DOHH2 (cell line): ENCODE measurements at regions not wholly inside any gene's neighbourhood (a gene's known extent, or its start where the extent isn't known, plus 50 kb on each side); places are given as distances from the start of the nearest gene placed in this dataset.

Source experiments
- H3F3A ChIP-seq: fragments of 200-600 bp; sonication (generic), shearing (Covaris generic); 2 replicates; pipeline ENCODE4 v1.6.0; 2016; ENCODE audit warnings: antibody characterized with exemption, mild to moderate bottlenecking; ENCODE audit not compliant: control insufficient read depth, insufficient read depth
- H3K27ac ChIP-seq: fragments of 200-600 bp; sonication (generic); 2 replicates; pipeline ENCODE4 v1.5.1; 2014; ENCODE audit warnings: low read depth, mild to moderate bottlenecking, low read length, moderate library complexity
- H3K27me3 ChIP-seq: fragments of 200-600 bp; sonication (generic); 2 replicates; pipeline ENCODE4 v1.6.1; 2014; ENCODE audit warnings: mild to moderate bottlenecking, low read length, mixed read lengths; ENCODE audit not compliant: control insufficient read depth
- H3K36me3 ChIP-seq: fragments of 200-600 bp; sonication (generic); 2 replicates; pipeline ENCODE4 v1.6.1; 2014; ENCODE audit warnings: mild to moderate bottlenecking, low read length, moderate library complexity, mixed read lengths; ENCODE audit not compliant: control insufficient read depth
- H3K4me1 ChIP-seq: fragments of 200-600 bp; sonication (generic); 2 replicates; pipeline ENCODE4 v1.6.1; 2014; ENCODE audit warnings: mild to moderate bottlenecking, low read length, mixed read lengths; ENCODE audit not compliant: control insufficient read depth
- H3K4me2 ChIP-seq: fragments of 200-600 bp; sonication (generic); 2 replicates; pipeline ENCODE4 v1.6.0; 2014; ENCODE audit warnings: mild to moderate bottlenecking, low read length, moderate library complexity
- H3K4me3 ChIP-seq: fragments of 200-600 bp; sonication (generic); 2 replicates; pipeline ENCODE4 v1.5.1; 2014; ENCODE audit warnings: mild to moderate bottlenecking, low read length, mixed read lengths
- H3K79me2 ChIP-seq: fragments of 200-600 bp; sonication (generic); 2 replicates; pipeline ENCODE4 v1.6.1; 2014; ENCODE audit warnings: mild to moderate bottlenecking, low read length, mixed read lengths; ENCODE audit not compliant: control insufficient read depth
- H3K9me2 ChIP-seq: fragments of 200-600 bp; sonication (generic); replicated peaks from 2 replicates; pipeline ENCODE4 v1.6.1; 2014; ENCODE audit warnings: mild to moderate bottlenecking, low read length, mixed read lengths; ENCODE audit not compliant: control insufficient read depth
- H3K9me3 ChIP-seq: fragments of 200-600 bp; sonication (generic); 2 replicates; pipeline ENCODE4 v1.6.1; 2014; ENCODE audit warnings: antibody characterized with exemption, low read length, mixed read lengths; ENCODE audit not compliant: control insufficient read depth, insufficient read depth
- H4K20me1 ChIP-seq: fragments of 200-600 bp; sonication (generic); 2 replicates; pipeline ENCODE4 v1.6.0; 2014; ENCODE audit warnings: low read depth, mild to moderate bottlenecking, antibody characterized with exemption, low read length, moderate library complexity; ENCODE audit not compliant: control insufficient read depth, insufficient read depth
- CTCF ChIP-seq: fragments of 200-600 bp; sonication (generic); IDR thresholded peaks from one replicate; pipeline ENCODE4 v1.5.1; 2014; ENCODE audit warnings: antibody characterized with exemption, mild to moderate bottlenecking, low read depth, low read length; ENCODE audit not compliant: poor library complexity, severe bottlenecking
- EZH2phosphoT487 ChIP-seq: fragments of 200-600 bp; sonication (generic); IDR thresholded peaks from 2 replicates; pipeline ENCODE4 v1.6.1; 2017; ENCODE audit warnings: borderline replicate concordance, mild to moderate bottlenecking, antibody characterized with exemption, low read length, moderate library complexity, mixed read lengths

- Histone ChIP-seq H4K20me1 (no peaks in the 10 kb centered on the region), H3K4me3 (no peak overlapping the region), H3K79me2 (no peaks in the 10 kb centered on the region), H3K27ac (no peak overlapping the region), H3K4me1 (no peaks in the 10 kb centered on the region), H3K9me3 (0 out of 2 replicates have a peak, but pooled peaks cover 2% of the 10 kb centered on the region), H3K36me3 (no peaks in the 10 kb centered on the region), H3K27me3 (no peaks in the 10 kb centered on the region), H3K4me2 (no peak overlapping the region), H3K9me2 (no peaks in the 10 kb centered on the region), H3F3A (no peaks in the 10 kb centered on the region)
- TF ChIP-seq EZH2phosphoT487: no peak
- no peak for TF ChIP-seq CTCF
Observed at GRCh38 chr7:49119706-49120105, 195.4 kb downstream of the CDC14C start.

GRCh38 chr7:49125246-49125645 lies 200.9 kb downstream of the CDC14C start:
- H3K27me3 ChIP-seq: no peaks in the 10 kb centered on the region
- no peaks in the 10 kb centered on the region for H3K4me1 ChIP-seq
- TF ChIP-seq EZH2phosphoT487: no peak
- TF ChIP-seq CTCF: no peak
- H3K79me2 ChIP-seq: no peaks in the 10 kb centered on the region
- H3K9me2 ChIP-seq: no peaks in the 10 kb centered on the region
- no peaks in the 10 kb centered on the region for H3F3A ChIP-seq
- H3K4me2 ChIP-seq: no peak overlapping the region
- H3K4me3 ChIP-seq: no peak overlapping the region
- 0 out of 2 replicates have a peak, but pooled peaks cover 2% of the 10 kb centered on the region for H3K9me3 ChIP-seq
- H3K27ac ChIP-seq: no peak overlapping the region
- no peaks in the 10 kb centered on the region for H4K20me1 ChIP-seq
- no peaks in the 10 kb centered on the region for H3K36me3 ChIP-seq

GRCh38 chr7:49127359-49127913 lies 203.1 kb downstream of the CDC14C start:
- H3F3A ChIP-seq: no peaks in the 10 kb centered on the region
- no peak overlapping the region for H3K4me3 ChIP-seq
- no peak overlapping the region for H3K27ac ChIP-seq
- no peak overlapping the region for H3K4me2 ChIP-seq
- no peaks in the 10 kb centered on the region for H3K9me3 ChIP-seq
- no peaks in the 10 kb centered on the region for H3K36me3 ChIP-seq
- TF ChIP-seq CTCF: no peak
- TF ChIP-seq EZH2phosphoT487: no peak
- no peaks in the 10 kb centered on the region for H4K20me1 ChIP-seq
- H3K9me2 ChIP-seq: no peaks in the 10 kb centered on the region
- H3K27me3 ChIP-seq: no peaks in the 10 kb centered on the region
- no peaks in the 10 kb centered on the region for H3K4me1 ChIP-seq
- no peaks in the 10 kb centered on the region for H3K79me2 ChIP-seq
